Fibroblast of skin of right quadriceps (primary cell): ENCODE measurements at regions not wholly inside any gene's neighbourhood (a gene's known extent, or its start where the extent isn't known, plus 50 kb on each side); places are given as distances from the start of the nearest gene placed in this dataset.

Experiments
- DNase-seq: peaks from one replicate; pipeline ENCODE4 v3.0.0-alpha.2; 2013

DNA sequence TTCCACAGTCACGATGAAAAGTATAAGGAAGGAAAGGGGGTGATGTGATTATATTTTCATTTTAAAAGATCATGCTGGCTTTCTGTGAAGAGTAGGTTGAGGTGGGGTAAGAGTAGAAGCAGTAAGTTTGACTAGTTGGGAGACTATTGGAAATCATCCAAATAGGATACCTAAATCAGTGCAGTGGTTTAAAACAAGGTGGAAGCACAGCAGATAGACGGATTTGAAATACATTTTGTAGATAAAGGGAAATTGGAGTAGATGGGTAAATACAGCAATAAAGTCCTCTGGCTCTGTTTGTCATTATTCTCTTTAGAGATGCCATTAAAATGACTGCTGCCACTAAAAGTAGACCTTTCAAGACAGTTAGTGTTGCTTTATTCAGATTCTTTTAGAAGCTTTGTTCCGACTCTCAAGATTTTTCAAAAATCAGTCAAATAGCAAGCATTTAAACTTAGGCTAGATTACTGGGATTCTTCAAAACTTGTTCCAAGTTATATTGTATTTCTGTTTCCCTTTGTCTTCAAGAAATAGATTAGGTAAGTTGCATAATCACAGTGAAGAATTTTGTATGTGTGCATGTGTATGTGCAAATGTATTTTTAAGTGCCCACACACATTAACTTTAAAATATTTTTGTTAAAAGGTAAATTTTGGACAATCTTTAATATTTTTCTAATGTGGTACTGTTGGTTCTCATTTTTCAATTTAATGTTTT lies 61.7 kb upstream of the DTNA start:
- DNase-seq = no peak

GRCh38 chr18:34649080-34649479 lies 61.0 kb upstream of the DTNA start:
- peak; percentile 37 for DNase-seq

- DNase-seq = peak; percentile 73
Observed at GRCh38 chr18:34650121-34650545, 60.0 kb upstream of the DTNA start.

DNA sequence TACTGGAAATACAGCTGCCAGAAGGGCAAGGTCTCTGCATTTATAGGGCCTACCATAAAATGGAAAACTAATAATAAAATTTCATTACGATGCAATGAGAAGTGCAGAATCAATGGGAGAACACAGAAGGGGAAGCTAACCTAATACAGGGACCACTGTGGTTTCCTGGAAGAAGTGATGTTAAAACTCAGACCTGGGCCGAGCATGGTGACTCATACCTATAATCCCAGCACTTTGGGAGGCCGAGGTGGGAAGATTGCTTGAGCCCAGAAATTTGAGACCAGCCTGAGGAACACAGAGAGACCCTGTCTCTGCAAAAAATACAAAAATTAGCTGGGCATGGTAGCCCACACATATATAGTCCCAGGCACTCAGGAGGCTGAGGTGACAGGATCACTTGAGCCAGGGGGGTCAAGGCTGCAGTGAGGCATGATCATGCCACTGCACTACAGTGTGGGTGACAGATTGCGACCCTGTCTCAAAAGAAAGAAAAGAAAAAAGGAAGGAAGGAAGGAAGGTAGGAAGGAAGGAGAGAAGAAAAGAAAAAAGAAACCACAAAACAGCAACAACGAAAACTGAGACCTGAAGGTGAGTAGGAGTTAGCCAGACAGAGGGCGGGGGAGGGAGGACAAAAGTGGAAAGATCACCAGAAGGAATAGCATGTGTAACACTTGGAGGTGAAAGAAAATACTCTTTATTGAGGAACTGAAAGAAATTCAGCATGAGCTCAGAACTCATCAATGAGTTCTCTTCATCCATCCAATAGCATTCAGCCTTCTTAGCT lies 58.3 kb upstream of the DTNA start:
- peak; percentile 13 for DNase-seq

DNA sequence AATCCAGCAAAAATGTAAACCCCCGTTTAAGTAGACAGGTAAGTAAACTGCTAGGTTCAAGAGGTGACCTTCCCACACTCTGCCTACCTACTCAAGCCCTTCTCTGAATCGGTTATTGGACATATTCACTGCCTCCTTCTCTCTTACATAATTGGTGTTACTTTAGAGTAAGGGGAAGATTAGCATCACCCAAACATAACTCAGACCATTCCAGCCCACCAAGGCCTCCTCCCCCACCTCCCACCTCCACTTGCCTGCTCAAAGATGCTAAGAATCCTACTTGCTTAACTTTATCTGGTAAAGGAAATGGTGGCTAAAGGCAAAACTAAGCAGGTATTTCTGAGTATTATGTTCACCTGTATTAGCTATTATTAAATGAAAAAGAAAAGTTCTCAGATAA lies 55.0 kb upstream of the DTNA start:
- no peak for DNase-seq

DNA sequence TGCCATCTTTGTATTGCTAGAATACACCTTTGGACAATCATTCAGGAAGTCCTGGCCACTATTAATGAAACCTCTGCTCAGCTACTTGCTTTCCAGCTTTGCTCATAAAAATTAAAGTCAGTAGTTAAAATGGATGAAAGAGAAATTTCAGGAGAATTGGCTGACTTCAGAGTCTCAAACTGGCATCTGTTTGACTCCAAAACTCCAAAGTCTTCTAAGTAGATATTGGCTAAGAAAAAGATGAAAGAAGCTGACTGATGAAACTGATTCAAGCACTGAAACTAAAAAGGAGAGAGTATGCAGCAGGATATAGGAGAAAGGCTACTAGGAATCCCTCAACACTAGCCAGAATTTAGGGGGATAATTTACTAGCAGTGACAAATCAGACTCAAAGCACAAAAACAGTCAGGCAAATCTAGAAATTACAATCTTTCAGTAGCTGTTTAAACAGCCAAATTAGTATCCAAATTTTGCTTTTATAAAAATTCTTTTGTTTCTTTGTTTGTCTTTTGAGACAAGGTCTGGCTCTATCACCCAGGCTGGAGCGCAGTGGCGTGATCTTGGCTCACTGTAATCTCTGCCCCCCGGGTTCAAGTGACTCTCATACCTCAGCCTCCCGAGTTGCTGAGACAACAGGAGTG lies 52.1 kb upstream of the DTNA start:
- DNase-seq = no peak

GRCh38 chr18:34659579-34660517 lies 50.2 kb upstream of the DTNA start:
- DNase-seq = peak; percentile 95
